CD4-positive, alpha-beta T cell treated with Interleukin-21 for 1 hour (primary cell): ENCODE measurements at regions not wholly inside any gene's neighbourhood (a gene's known extent, or its start where the extent isn't known, plus 50 kb on each side); places are given as distances from the start of the nearest gene placed in this dataset.
A peak's percentile ranks its signal among the peaks of the same experiment; 100 is the strongest.
"Not testable (repeated sequence)": the region's sequence is repeated elsewhere in the genome, so short reads cannot be mapped to it uniquely, and the experiment has no call there.

Source experiments
- DNase-seq: peaks from one replicate; pipeline ENCODE4 v3.0.0-alpha.2; 2020

- DNase-seq, result peak; percentile 26
These were observed 408.3 kb upstream of the PLXNA2 start for GRCh38 chr1:208652296-208653160.

- no peak for DNase-seq
These were observed 409.2 kb upstream of the PLXNA2 start for GRCh38 chr1:208653426-208653825.

GRCh38 chr1:208654241-208654640 lies 410.1 kb upstream of the PLXNA2 start:
- DNase-seq, result no peak

- no peak for DNase-seq
These were observed 421.8 kb upstream of the PLXNA2 start for GRCh38 chr1:208665936-208666335.

GRCh38 chr1:208668991-208669390 lies 424.8 kb upstream of the PLXNA2 start:
- DNase-seq, result no peak

- DNase-seq, result no peak
These were observed 426.6 kb upstream of the PLXNA2 start for GRCh38 chr1:208670778-208671177.

GRCh38 chr1:208681878-208682663 lies 437.9 kb upstream of the PLXNA2 start:
- no peak for DNase-seq

GRCh38 chr1:208682664-208683013 lies 438.5 kb upstream of the PLXNA2 start:
- no peak for DNase-seq

- no peak for DNase-seq
These were observed 439.0 kb upstream of the PLXNA2 start for GRCh38 chr1:208683141-208683540.

GRCh38 chr1:208684192-208684591 lies 440.0 kb upstream of the PLXNA2 start:
- no peak for DNase-seq

GRCh38 chr1:208686592-208686991 lies 442.4 kb upstream of the PLXNA2 start:
- DNase-seq, result no peak

- no peak for DNase-seq
These were observed 444.6 kb upstream of the PLXNA2 start for GRCh38 chr1:208688656-208689315.

- DNase-seq, result no peak
These were observed 446.8 kb upstream of the PLXNA2 start for GRCh38 chr1:208691012-208691411.

- DNase-seq, result no peak
These were observed 465.8 kb upstream of the PLXNA2 start for GRCh38 chr1:208709981-208710380.

GRCh38 chr1:208714323-208714722 lies 470.1 kb upstream of the PLXNA2 start:
- no peak for DNase-seq

- DNase-seq, result no peak
These were observed 473.3 kb upstream of the PLXNA2 start for GRCh38 chr1:208717525-208717924.

GRCh38 chr1:208722592-208722991 lies 478.4 kb upstream of the PLXNA2 start:
- no peak for DNase-seq

GRCh38 chr1:208724079-208724478 lies 479.9 kb upstream of the PLXNA2 start:
- DNase-seq, result no peak

- no peak for DNase-seq
These were observed 484.6 kb upstream of the PLXNA2 start for GRCh38 chr1:208728815-208729214.

GRCh38 chr1:208731981-208732821 lies 488.0 kb upstream of the PLXNA2 start:
- DNase-seq, result no peak

- DNase-seq, result no peak
These were observed 493.0 kb upstream of the PLXNA2 start for GRCh38 chr1:208737161-208737560.

- DNase-seq, result no peak
These were observed 493.7 kb upstream of the PLXNA2 start for GRCh38 chr1:208737922-208738321.

GRCh38 chr1:208739636-208740035 lies 495.5 kb upstream of the PLXNA2 start:
- DNase-seq, result not testable (repeated sequence)
